ENCODE measurements at regions not wholly inside any gene's neighbourhood (a gene's known extent, or its start where the extent isn't known, plus 50 kb on each side); places are given as distances from the start of the nearest gene placed in this dataset.
"Not testable (repeated sequence)": the region's sequence is repeated elsewhere in the genome, so short reads cannot be mapped to it uniquely, and the experiment has no call there.

- intact Hi-C loops (cut with DNase I), result no loop called here
- ATAC-seq (no peak), DNase-seq (no peak)
- Histone ChIP-seq H3K9me3 (no peaks in the 10 kb centered on the region), H3K27ac (no peak overlapping the region), H3K36me3 (ENCODE audit: insufficient read depth in 1 of 2, low read depth in 1 of 2) (no peaks in the 10 kb centered on the region), H3K4me3 (no peak overlapping the region), H3K4me1 (no peaks in the 10 kb centered on the region), H3K27me3 (ENCODE audit: insufficient read depth in 3 of 3, low read length in 2 of 3) (peaks cover 0 to 1% (median 0%) of the 10 kb centered on the region in 3 donors)
- no peak for TF ChIP-seq CTCF (IDR thresholded peaks at IDR 0.05)
- 83 to 85% (median 85%) methylated on average over 11 of the region's 11 CpGs for WGBS, 3 donors
Observed at GRCh38 chr6:5828296-5828695, 178.4 kb downstream of the NRN1 start.

DNA sequence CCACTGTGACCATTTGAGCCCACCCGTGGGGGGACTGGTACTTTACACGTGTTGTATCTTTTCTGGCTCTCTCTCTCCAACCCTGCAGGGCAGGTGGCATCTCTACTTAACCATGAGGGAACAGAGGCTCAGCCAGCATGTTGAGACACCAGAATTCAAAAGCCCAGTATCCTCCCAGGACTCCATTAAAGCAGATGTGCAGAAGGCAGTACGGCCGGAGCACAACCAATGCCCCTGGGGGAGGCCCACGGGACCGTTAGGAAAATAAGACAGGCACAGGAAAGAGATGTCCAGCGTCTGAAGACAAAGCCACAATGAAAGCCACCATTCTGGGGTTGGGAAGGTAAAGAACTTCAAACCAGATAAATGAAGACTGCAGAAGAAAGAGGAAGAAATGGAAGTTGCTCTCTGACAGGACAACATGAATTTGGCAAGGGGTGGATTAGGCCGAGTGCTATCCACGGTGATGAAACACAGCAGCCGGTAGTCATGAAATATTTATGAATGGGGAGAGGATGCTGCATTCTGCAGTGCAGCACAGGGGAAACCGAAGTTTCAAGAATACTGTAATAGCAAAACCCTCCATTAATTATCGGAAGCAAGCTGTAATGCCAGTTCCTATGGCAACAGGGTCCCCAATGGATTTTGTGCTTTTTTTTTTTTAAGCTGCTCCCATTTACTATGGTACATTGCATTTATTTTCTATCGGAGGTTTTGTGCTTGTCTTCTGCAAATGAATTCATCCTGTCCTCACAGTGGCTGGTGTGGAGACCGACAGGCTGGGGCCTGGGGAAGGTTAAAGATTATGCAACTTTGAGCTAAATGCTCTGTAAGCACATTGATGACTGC is 179.4 kb downstream of the NRN1 start:
- Histone ChIP-seq H3K4me3 (no peak overlapping the region), H3K27me3 (ENCODE audit: insufficient read depth in 3 of 3, low read length in 2 of 3) (peaks cover 0 to 1% (median 0%) of the 10 kb centered on the region in 3 donors), H3K9me3 (no peaks in the 10 kb centered on the region), H3K27ac (no peak overlapping the region), H3K36me3 (ENCODE audit: insufficient read depth in 1 of 2, low read depth in 1 of 2) (no peaks in the 10 kb centered on the region), H3K4me1 (no peaks in the 10 kb centered on the region)
- intact Hi-C loops (cut with DNase I), result no loop called here
- 49 to 51% (median 50%) methylated on average over 14 of the region's 14 CpGs for WGBS, 3 donors
- no peak for TF ChIP-seq CTCF (IDR thresholded peaks at IDR 0.05)
- DNase-seq, result no peak
- ATAC-seq, result no peak

DNA sequence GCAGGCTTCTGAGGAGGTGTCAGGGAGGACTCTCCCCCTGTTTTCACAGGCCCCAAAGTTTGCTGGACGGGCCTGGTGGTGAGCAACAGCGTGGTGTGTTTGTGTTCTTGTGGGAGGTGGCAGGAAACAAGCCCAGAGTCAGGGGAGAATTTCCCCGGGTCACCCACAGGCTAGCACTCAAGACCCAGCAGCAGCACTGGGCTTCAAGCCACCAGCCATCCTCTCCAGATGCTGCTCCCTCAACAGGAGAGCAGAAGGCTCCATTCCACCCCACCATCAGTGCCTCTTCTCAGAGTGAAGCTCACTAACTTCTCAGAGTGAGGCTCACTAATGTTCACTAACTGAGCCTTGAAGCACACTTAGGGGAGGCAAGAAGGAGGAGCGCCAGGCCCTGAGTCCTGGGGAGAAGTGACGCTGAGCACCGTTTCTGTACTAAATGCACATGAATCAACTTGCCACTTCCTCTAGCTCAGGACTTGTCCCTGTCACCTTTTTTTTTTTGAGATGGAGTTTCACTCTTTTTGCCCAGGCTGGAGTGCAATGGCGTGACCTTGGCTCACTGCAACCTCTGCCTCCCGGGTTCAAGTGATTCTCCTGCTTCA is 182.2 kb downstream of the NRN1 start:
- ATAC-seq; H3K4me3 ChIP-seq; DNase-seq; H3K27ac ChIP-seq; H3K27me3 ChIP-seq (ENCODE audit: insufficient read depth in 3 of 3, low read length in 2 of 3); intact Hi-C loops (cut with DNase I); H3K9me3 ChIP-seq; H3K36me3 ChIP-seq (ENCODE audit: insufficient read depth in 1 of 2, low read depth in 1 of 2); H3K4me1 ChIP-seq: not testable (repeated sequence)
- WGBS, 3 donors, result 88 to 94% (median 90%) methylated on average over 8 of the region's 8 CpGs
